SK-N-SH treated with all-trans-retinoic acid at 6 μM for 48 hours (cell line): ENCODE measurements at regions not wholly inside any gene's neighbourhood (a gene's known extent, or its start where the extent isn't known, plus 50 kb on each side); places are given as distances from the start of the nearest gene placed in this dataset.
"Not testable (repeated sequence)": the region's sequence is repeated elsewhere in the genome, so short reads cannot be mapped to it uniquely, and the experiment has no call there.

Source experiments
- ATAC-seq: fragments of 200-7000 bp; cut with Tn5 transposase; 3 replicates; pipeline ENCODE4 v1.9.1; 2020; ENCODE audit warnings: mild to moderate bottlenecking, moderate library complexity
- ARNTL ChIP-seq: fragments of 450-650 bp; formaldehyde crosslinking; IDR thresholded peaks from 2 replicates; pipeline ENCODE4 v1.5.0; 2020; ENCODE audit warnings: low read depth, mild to moderate bottlenecking, moderate library complexity, borderline replicate concordance
- BACH2 ChIP-seq: fragments of 250-450 bp; sonication (Bioruptor Pico); IDR thresholded peaks from 2 replicates; pipeline ENCODE4 v1.9.0; 2021; ENCODE audit warnings: mild to moderate bottlenecking, borderline replicate concordance
- CSDC2 ChIP-seq: fragments of 250-450 bp; sonication (Bioruptor Pico); IDR thresholded peaks from 2 replicates; pipeline ENCODE4 v1.5.0; 2020; ENCODE audit warnings: mild to moderate bottlenecking, moderate library complexity
- ISL1 ChIP-seq: fragments of 250-450 bp; sonication (Bioruptor Pico); IDR thresholded peaks from 2 replicates; pipeline ENCODE4 v2.1.2; 2022; ENCODE audit warnings: mild to moderate bottlenecking, moderate library complexity
- OSR1 ChIP-seq: fragments of 250-450 bp; sonication (Bioruptor Pico); IDR thresholded peaks from 2 replicates; pipeline ENCODE4 v1.8.0; 2022; ENCODE audit warnings: moderate library complexity, mild to moderate bottlenecking, inconsistent platforms
- PPARA ChIP-seq: fragments of 250-450 bp; sonication (Bioruptor Pico); IDR thresholded peaks from 2 replicates; pipeline ENCODE4 v1.5.0; 2020; ENCODE audit warnings: mild to moderate bottlenecking, borderline replicate concordance
- RARB ChIP-seq: fragments of 250-450 bp; sonication (Bioruptor Pico); IDR thresholded peaks from 2 replicates; pipeline ENCODE4 v1.8.0; 2021; ENCODE audit warnings: mild to moderate bottlenecking, moderate library complexity
- SNAI2 ChIP-seq: fragments of 250-450 bp; sonication (Bioruptor Pico); IDR thresholded peaks from 2 replicates; pipeline ENCODE4 v1.5.0; 2020; ENCODE audit warnings: mild to moderate bottlenecking, moderate library complexity
- TCF4 ChIP-seq: fragments of 250-450 bp; sonication (Bioruptor Pico); IDR thresholded peaks from 2 replicates; pipeline ENCODE4 v1.8.0; 2021; ENCODE audit warnings: mild to moderate bottlenecking, moderate library complexity, borderline replicate concordance
- TOX ChIP-seq: fragments of 250-450 bp; sonication (Bioruptor Pico); IDR thresholded peaks from 2 replicates; pipeline ENCODE4 v1.8.0; 2021; ENCODE audit warnings: mild to moderate bottlenecking, moderate library complexity, borderline replicate concordance
- ZC3H10 ChIP-seq: fragments of 250-450 bp; sonication (Bioruptor Pico); IDR thresholded peaks from 2 replicates; pipeline ENCODE4 v1.5.1; 2021; ENCODE audit warnings: mild to moderate bottlenecking, moderate library complexity
- ZFP30 ChIP-seq: fragments of 450-650 bp; formaldehyde crosslinking; IDR thresholded peaks from 2 replicates; pipeline ENCODE4 v1.5.0; 2022; ENCODE audit warnings: mild to moderate bottlenecking, moderate library complexity
- ZNF565 ChIP-seq: fragments of 450-650 bp; formaldehyde crosslinking; conservative IDR thresholded peaks from 2 replicates; pipeline ENCODE4 v1.5.0; 2020; ENCODE audit warnings: low read depth, mild to moderate bottlenecking, moderate library complexity
- ZNF70 ChIP-seq: fragments of 450-650 bp; formaldehyde crosslinking; IDR thresholded peaks from 2 replicates; pipeline ENCODE4 v1.5.0; 2020; ENCODE audit warnings: mild to moderate bottlenecking, moderate library complexity
- ZNF8 ChIP-seq: fragments of 450-650 bp; formaldehyde crosslinking; IDR thresholded peaks from 2 replicates; pipeline ENCODE4 v1.5.0; 2020; ENCODE audit warnings: mild to moderate bottlenecking, moderate library complexity
- TF ChIP-seq, protein P1 (sequence below): fragments of 250-450 bp; sonication (Bioruptor Pico); IDR thresholded peaks from 2 replicates; pipeline ENCODE4 v1.5.0; 2020; ENCODE audit warnings: mild to moderate bottlenecking, moderate library complexity
- TF ChIP-seq, protein P2 (sequence below): fragments of 250-450 bp; sonication (Bioruptor Pico); IDR thresholded peaks from 2 replicates; pipeline ENCODE4 v1.8.0; 2021; ENCODE audit warnings: low read depth, mild to moderate bottlenecking, moderate library complexity, borderline replicate concordance
- TF ChIP-seq, protein P3 (sequence below): fragments of 250-450 bp; sonication (Bioruptor Pico); IDR thresholded peaks from 2 replicates; pipeline ENCODE4 v1.8.0; 2020; ENCODE audit warnings: mild to moderate bottlenecking, moderate library complexity, borderline replicate concordance
- TF ChIP-seq, protein P4 (sequence below): fragments of 250-450 bp; sonication (Bioruptor Pico); IDR thresholded peaks from 2 replicates; pipeline ENCODE4 v1.5.1; 2020; ENCODE audit warnings: low read depth, mild to moderate bottlenecking, moderate library complexity

DNA sequence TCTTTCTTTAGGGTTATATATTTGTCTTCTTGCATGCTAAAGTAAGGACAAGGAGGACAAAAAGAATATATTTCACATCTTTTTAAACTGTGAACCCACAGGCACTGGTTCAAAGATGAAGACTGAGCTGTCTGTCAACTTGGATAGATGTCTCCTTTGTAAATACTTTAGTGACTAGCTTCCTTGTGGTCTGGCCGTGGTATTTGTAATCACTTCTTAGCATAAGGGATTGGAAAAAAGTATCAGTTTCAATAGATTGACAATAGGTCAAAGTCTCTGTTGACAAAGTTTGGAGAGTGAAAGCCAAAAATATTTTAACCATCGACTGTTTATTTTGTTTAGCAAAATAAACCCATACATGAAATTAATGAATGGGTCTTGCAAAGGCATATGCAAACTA is 91.4 kb downstream of the TMEM167A start (continued):
- TF ChIP-seq, protein P1, sequence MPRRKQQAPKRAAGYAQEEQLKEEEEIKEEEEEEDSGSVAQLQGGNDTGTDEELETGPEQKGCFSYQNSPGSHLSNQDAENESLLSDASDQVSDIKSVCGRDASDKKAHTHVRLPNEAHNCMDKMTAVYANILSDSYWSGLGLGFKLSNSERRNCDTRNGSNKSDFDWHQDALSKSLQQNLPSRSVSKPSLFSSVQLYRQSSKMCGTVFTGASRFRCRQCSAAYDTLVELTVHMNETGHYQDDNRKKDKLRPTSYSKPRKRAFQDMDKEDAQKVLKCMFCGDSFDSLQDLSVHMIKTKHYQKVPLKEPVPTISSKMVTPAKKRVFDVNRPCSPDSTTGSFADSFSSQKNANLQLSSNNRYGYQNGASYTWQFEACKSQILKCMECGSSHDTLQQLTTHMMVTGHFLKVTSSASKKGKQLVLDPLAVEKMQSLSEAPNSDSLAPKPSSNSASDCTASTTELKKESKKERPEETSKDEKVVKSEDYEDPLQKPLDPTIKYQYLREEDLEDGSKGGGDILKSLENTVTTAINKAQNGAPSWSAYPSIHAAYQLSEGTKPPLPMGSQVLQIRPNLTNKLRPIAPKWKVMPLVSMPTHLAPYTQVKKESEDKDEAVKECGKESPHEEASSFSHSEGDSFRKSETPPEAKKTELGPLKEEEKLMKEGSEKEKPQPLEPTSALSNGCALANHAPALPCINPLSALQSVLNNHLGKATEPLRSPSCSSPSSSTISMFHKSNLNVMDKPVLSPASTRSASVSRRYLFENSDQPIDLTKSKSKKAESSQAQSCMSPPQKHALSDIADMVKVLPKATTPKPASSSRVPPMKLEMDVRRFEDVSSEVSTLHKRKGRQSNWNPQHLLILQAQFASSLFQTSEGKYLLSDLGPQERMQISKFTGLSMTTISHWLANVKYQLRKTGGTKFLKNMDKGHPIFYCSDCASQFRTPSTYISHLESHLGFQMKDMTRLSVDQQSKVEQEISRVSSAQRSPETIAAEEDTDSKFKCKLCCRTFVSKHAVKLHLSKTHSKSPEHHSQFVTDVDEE (CRISPR knock-in tag), result no peak
- TF ChIP-seq, protein P2, sequence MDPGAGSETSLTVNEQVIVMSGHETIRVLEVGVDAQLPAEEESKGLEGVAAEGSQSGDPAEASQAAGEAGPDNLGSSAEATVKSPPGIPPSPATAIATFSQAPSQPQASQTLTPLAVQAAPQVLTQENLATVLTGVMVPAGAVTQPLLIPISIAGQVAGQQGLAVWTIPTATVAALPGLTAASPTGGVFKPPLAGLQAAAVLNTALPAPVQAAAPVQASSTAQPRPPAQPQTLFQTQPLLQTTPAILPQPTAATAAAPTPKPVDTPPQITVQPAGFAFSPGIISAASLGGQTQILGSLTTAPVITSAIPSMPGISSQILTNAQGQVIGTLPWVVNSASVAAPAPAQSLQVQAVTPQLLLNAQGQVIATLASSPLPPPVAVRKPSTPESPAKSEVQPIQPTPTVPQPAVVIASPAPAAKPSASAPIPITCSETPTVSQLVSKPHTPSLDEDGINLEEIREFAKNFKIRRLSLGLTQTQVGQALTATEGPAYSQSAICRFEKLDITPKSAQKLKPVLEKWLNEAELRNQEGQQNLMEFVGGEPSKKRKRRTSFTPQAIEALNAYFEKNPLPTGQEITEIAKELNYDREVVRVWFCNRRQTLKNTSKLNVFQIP (CRISPR knock-in tag), result no peak
- TF ChIP-seq, all 23 proteins: peak for 0

DNA sequence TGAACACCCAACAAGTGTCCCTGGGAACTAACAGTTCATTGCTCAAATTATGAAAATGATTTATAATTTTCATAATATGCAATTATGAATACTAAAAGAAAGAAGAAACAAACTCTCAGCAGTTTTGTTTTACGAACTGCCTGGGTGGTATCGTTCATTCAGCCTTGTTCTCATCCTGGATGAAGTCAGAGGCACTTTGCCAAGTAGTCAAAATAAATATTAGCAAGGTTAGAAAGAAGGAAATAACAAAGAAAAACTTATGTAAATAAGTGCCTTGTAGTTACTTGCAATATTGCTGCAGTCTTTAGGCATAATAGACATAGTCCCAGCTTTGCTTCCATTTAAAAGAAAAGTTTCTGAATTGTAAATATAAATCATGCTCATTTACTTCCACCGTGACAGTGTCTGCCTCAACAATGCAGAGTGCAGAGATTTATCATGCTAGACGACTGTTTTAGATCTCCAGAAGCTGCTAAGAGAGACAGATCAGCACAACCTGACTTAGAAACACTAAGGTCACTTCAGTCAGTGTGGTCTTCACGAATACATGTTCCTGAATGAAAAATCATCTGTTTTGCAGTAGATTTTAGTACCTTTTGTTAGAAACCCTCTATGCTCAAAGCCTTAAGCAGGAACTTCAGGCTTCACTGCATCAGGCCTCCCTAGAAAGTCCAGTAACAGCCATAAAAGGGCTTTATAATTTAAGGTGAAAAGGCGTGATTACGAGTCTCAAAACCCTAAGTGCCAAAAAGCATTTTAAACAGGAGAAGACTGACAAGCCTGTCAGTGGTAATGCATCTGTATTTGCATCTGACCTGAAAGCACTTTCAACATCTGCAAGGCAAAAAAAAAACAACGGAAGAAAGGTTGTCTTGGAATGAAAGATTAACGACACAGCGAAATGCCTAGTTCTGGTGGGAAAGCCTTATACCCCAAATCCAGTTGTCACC is 92.1 kb downstream of the TMEM167A start:
- ATAC-seq, result no peak

DNA sequence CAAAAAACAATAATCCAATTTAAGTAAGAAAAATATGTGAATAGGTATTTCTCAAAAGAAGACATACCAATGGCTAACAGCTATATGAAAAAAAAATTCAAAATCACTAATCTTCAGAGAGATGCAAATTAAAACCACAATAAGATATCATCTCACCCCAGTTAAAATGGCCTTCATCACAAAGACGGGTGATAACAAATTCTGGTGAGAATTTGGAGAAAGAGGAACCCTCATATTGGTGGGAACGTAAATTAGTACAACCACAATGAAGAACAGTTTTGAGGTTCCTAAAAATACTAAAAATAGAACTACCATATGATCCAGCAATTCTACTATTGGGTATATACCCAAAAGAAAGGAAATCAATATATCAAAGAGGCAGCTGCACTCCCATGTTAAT is 94.3 kb downstream of the TMEM167A start:
- TF ChIP-seq, protein P3, sequence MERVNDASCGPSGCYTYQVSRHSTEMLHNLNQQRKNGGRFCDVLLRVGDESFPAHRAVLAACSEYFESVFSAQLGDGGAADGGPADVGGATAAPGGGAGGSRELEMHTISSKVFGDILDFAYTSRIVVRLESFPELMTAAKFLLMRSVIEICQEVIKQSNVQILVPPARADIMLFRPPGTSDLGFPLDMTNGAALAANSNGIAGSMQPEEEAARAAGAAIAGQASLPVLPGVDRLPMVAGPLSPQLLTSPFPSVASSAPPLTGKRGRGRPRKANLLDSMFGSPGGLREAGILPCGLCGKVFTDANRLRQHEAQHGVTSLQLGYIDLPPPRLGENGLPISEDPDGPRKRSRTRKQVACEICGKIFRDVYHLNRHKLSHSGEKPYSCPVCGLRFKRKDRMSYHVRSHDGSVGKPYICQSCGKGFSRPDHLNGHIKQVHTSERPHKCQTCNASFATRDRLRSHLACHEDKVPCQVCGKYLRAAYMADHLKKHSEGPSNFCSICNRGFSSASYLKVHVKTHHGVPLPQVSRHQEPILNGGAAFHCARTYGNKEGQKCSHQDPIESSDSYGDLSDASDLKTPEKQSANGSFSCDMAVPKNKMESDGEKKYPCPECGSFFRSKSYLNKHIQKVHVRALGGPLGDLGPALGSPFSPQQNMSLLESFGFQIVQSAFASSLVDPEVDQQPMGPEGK, result no peak
- TF ChIP-seq TOX (CRISPR knock-in tag) (no peak), ZNF8 (CRISPR knock-in tag) (no peak), BACH2 (CRISPR knock-in tag) (no peak), SNAI2 (CRISPR knock-in tag) (no peak), TCF4 (CRISPR knock-in tag) (no peak), ZNF70 (CRISPR knock-in tag) (no peak), PPARA (CRISPR knock-in tag) (no peak), OSR1 (no peak), RARB (CRISPR knock-in tag) (no peak)
- TF ChIP-seq, protein P2 (CRISPR knock-in tag), result no peak
- TF ChIP-seq, protein P1 (CRISPR knock-in tag), result no peak
- ATAC-seq, result no peak

More for the DNA sequence above, 92.1 kb downstream of the TMEM167A start:
- TF ChIP-seq ISL1 (CRISPR knock-in tag) (no peak), CSDC2 (CRISPR knock-in tag) (no peak), SNAI2 (CRISPR knock-in tag) (no peak), ZNF565 (CRISPR knock-in tag) (no peak), ZC3H10 (CRISPR knock-in tag) (no peak), ZFP30 (CRISPR knock-in tag) (no peak), RARB (CRISPR knock-in tag) (no peak), OSR1 (no peak), ZNF8 (CRISPR knock-in tag) (no peak), PPARA (CRISPR knock-in tag) (no peak), ARNTL (CRISPR knock-in tag) (no peak), TCF4 (CRISPR knock-in tag) (no peak), TOX (CRISPR knock-in tag) (no peak), BACH2 (CRISPR knock-in tag) (no peak)
- TF ChIP-seq, protein P3, result no peak
- TF ChIP-seq, protein P4, sequence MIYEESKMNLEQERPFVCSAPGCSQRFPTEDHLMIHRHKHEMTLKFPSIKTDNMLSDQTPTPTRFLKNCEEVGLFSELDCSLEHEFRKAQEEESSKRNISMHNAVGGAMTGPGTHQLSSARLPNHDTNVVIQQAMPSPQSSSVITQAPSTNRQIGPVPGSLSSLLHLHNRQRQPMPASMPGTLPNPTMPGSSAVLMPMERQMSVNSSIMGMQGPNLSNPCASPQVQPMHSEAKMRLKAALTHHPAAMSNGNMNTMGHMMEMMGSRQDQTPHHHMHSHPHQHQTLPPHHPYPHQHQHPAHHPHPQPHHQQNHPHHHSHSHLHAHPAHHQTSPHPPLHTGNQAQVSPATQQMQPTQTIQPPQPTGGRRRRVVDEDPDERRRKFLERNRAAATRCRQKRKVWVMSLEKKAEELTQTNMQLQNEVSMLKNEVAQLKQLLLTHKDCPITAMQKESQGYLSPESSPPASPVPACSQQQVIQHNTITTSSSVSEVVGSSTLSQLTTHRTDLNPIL (CRISPR knock-in tag), result no peak

DNA sequence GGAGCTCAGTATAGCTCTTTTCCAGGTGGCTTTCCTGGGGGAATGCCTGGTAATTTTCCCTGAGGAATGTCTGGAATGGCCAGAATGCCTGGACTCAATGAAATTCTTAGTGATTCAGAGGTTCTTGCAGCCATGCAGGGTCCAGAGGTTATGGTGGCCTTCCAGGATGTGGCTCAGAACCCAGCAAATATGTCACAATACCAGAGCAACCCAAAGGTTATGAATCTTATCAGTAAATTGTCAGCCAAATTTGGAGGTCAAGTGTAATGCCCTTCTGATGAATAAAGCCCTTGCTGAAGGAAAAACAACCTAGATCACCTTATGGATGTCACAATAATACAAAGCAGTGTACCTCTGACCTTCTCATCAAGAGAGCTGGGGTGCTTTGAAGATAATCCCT is 100.3 kb downstream of the TMEM167A start:
- not testable (repeated sequence) for ATAC-seq
